ENCODE measurements at regions not wholly inside any gene's neighbourhood (a gene's known extent, or its start where the extent isn't known, plus 50 kb on each side); places are given as distances from the start of the nearest gene placed in this dataset.

DNA sequence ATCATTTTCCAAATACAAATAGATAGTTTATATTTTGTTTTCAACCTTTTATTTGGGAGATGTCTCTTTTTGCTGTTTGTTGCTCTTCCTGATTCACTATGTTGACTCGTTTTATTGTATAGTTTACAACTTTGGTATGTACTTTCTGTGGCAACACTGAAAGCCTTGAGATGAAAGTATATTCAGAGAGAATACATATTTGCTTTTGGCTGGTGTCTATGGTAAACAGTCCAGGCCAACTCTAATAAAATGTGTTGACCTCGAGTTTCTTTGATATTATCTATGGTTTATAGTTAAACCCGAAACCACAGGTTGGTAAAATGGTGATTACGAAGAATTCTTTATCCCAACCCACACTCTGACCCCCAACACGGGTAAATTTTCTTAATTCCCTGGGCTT is 919.6 kb upstream of the MAP3K7 start:
- TF ChIP-seq, protein P1, sequence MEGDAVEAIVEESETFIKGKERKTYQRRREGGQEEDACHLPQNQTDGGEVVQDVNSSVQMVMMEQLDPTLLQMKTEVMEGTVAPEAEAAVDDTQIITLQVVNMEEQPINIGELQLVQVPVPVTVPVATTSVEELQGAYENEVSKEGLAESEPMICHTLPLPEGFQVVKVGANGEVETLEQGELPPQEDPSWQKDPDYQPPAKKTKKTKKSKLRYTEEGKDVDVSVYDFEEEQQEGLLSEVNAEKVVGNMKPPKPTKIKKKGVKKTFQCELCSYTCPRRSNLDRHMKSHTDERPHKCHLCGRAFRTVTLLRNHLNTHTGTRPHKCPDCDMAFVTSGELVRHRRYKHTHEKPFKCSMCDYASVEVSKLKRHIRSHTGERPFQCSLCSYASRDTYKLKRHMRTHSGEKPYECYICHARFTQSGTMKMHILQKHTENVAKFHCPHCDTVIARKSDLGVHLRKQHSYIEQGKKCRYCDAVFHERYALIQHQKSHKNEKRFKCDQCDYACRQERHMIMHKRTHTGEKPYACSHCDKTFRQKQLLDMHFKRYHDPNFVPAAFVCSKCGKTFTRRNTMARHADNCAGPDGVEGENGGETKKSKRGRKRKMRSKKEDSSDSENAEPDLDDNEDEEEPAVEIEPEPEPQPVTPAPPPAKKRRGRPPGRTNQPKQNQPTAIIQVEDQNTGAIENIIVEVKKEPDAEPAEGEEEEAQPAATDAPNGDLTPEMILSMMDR (IDR thresholded peaks at IDR 0.05; ENCODE audit: poor library complexity) = no peak
- TF ChIP-seq EZH2phosphoT487 (IDR thresholded peaks at IDR 0.05; ENCODE audit: low read depth, severe bottlenecking, unreplicated experiment) = no peak
- no peak for TF ChIP-seq EZH2 (IDR thresholded peaks at IDR 0.05; ENCODE audit: borderline replicate concordance)

All from hepatocyte (in vitro differentiated cells).